DND-41 (cell line): ENCODE measurements at regions not wholly inside any gene's neighbourhood (a gene's known extent, or its start where the extent isn't known, plus 50 kb on each side); places are given as distances from the start of the nearest gene placed in this dataset.

Experiments
- ATAC-seq: fragments of 200-7000 bp; cut with Tn5 transposase; 3 replicates; pipeline ENCODE4 v1.9.1; 2021; ENCODE audit warnings: low read depth; ENCODE audit not compliant: insufficient read depth
- DNase-seq: peaks from one replicate; pipeline ENCODE4 v3.0.0-alpha.2; 2020
- H2AFZ ChIP-seq: 2 replicates; pipeline ENCODE4 v1.6.0; 2012; ENCODE audit warnings: low read depth, low read length
- H3K27ac ChIP-seq: 2 replicates; pipeline ENCODE4 v1.5.1; 2012; ENCODE audit warnings: low read length, inconsistent platforms
- H3K27me3 ChIP-seq: fragments of 200-600 bp; sonication (generic); 2 replicates; pipeline ENCODE4 v1.6.0; 2012; ENCODE audit warnings: low read length, mild to moderate bottlenecking, inconsistent platforms; ENCODE audit not compliant: insufficient read depth, poor library complexity
- H3K36me3 ChIP-seq: 2 replicates; pipeline ENCODE4 v1.5.1; 2012; ENCODE audit warnings: low read length, inconsistent platforms; ENCODE audit not compliant: insufficient read depth
- H3K4me1 ChIP-seq: 2 replicates; pipeline ENCODE4 v1.5.1; 2012; ENCODE audit warnings: mild to moderate bottlenecking, low read length; ENCODE audit not compliant: insufficient read depth
- H3K4me2 ChIP-seq: 2 replicates; pipeline ENCODE4 v1.6.0; 2012; ENCODE audit warnings: mild to moderate bottlenecking, moderate library complexity, low read length, inconsistent platforms; ENCODE audit not compliant: insufficient read depth
- H3K4me3 ChIP-seq, 2 experiments: fragments of 200-600 bp in 1 of 2; shearing (Covaris generic) in 1 of 2; 2 replicates each; pipeline ENCODE4 v1.5.1; 2012 to 2016; ENCODE audit warnings: inconsistent platforms in 2 of 2, low read length in 2 of 2, mild to moderate bottlenecking in 2 of 2, low read depth in 1 of 2, moderate library complexity in 1 of 2
- H3K79me2 ChIP-seq: 2 replicates; pipeline ENCODE4 v1.6.0; 2012; ENCODE audit warnings: low read length, inconsistent platforms; ENCODE audit not compliant: insufficient read depth
- H3K9ac ChIP-seq: 2 replicates; pipeline ENCODE4 v1.6.0; 2012; ENCODE audit warnings: low read depth, mild to moderate bottlenecking, inconsistent platforms, low read length, moderate library complexity
- H3K9me3 ChIP-seq: 2 replicates; pipeline ENCODE4 v1.5.1; 2012; ENCODE audit warnings: low read length, moderate library complexity, mild to moderate bottlenecking, inconsistent platforms; ENCODE audit not compliant: insufficient read depth, severe bottlenecking
- H4K20me1 ChIP-seq: 2 replicates; pipeline ENCODE4 v1.6.0; 2012; ENCODE audit warnings: low read length; ENCODE audit not compliant: insufficient read depth
- EZH2 ChIP-seq: IDR thresholded peaks from 3 replicates; pipeline ENCODE4 v1.6.1; 2012; ENCODE audit warnings: borderline replicate concordance, low read depth, mild to moderate bottlenecking, moderate library complexity, low read length, inconsistent platforms; ENCODE audit not compliant: severe bottlenecking
- TF ChIP-seq, protein P1 (sequence below): IDR thresholded peaks from 2 replicates; pipeline ENCODE4 v1.5.1; 2012; ENCODE audit warnings: borderline replicate concordance, low read length, moderate library complexity, mild to moderate bottlenecking; ENCODE audit not compliant: poor library complexity, severe bottlenecking; ENCODE audit errors: extremely low read depth

DNA sequence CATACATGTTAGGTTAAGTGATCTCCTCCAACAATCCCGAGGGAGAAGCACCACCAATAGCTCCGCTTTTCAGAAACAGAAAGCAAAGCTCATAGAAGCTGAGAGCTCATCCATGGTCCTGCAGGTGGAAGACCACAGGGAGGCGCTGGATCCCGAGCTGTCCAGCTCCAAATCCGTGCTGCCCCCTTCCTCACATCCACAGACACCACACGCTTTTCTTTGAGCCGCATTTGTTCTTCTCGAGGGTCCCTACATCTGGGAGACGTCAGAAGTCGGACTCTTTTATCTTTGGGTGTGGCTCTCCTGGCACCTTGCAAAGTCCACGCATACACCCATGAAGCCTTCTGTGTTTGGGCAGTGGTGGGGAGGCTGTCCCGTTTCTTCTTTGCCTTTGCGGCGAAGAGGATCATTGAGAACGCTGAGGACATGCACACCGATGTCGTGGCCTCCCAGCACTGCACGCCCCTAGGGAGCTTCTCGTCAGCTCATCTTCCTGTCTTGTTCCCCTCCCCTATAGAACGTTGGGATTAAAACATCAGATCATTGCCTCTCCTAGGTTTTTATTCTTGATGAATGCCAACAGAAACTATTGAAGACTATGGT is 184.8 kb downstream of the TEX29 start:
- Histone ChIP-seq H3K79me2 (no peaks in the 10 kb centered on the region), H3K4me3 (no peak overlapping the region), H3K4me2 (no peak overlapping the region), H3K36me3 (no peaks in the 10 kb centered on the region), H3K9me3 (peaks cover 10% of the 10 kb centered on the region), H3K9ac (no peak overlapping the region), H3K27me3 (peaks cover 3% of the 10 kb centered on the region), H2AFZ (no peak overlapping the region), H4K20me1 (no peaks in the 10 kb centered on the region), H3K27ac (no peak overlapping the region), H3K4me1 (no peaks in the 10 kb centered on the region)
- ATAC-seq (no peak), DNase-seq (no peak)
- no peak for TF ChIP-seq EZH2
- TF ChIP-seq, protein P1, sequence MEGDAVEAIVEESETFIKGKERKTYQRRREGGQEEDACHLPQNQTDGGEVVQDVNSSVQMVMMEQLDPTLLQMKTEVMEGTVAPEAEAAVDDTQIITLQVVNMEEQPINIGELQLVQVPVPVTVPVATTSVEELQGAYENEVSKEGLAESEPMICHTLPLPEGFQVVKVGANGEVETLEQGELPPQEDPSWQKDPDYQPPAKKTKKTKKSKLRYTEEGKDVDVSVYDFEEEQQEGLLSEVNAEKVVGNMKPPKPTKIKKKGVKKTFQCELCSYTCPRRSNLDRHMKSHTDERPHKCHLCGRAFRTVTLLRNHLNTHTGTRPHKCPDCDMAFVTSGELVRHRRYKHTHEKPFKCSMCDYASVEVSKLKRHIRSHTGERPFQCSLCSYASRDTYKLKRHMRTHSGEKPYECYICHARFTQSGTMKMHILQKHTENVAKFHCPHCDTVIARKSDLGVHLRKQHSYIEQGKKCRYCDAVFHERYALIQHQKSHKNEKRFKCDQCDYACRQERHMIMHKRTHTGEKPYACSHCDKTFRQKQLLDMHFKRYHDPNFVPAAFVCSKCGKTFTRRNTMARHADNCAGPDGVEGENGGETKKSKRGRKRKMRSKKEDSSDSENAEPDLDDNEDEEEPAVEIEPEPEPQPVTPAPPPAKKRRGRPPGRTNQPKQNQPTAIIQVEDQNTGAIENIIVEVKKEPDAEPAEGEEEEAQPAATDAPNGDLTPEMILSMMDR, result peak; percentile 30

DNA sequence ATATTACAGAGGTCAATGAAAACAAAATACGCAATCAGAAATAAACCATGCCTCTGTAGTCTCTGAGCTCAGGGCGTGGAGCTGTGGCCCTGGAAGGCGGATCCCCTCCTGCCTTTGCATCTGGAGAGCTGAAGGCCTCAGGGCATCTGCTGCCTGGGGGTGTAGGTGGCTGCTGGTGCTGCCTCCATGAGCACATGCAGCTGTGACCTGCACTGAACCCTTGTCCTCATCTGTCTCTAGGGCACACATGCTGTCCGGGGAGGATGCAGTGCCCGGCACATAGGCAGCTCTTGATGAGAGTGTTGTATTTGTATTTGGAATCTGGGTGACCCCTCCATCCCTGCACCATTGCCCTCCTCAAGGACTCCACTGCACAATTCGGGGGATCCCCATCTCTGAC is 185.7 kb downstream of the TEX29 start:
- Histone ChIP-seq H3K36me3 (no peaks in the 10 kb centered on the region), H4K20me1 (no peaks in the 10 kb centered on the region), H2AFZ (no peak overlapping the region), H3K27ac (no peak overlapping the region), H3K9ac (no peak overlapping the region), H3K9me3 (peaks cover 10% of the 10 kb centered on the region), H3K27me3 (peaks cover 3% of the 10 kb centered on the region), H3K4me2 (no peak overlapping the region), H3K4me3 (no peak overlapping the region), H3K79me2 (no peaks in the 10 kb centered on the region), H3K4me1 (no peaks in the 10 kb centered on the region)
- DNase-seq, result no peak
- no peak for TF ChIP-seq EZH2
- TF ChIP-seq, protein P1, result no peak
- no peak for ATAC-seq

DNA sequence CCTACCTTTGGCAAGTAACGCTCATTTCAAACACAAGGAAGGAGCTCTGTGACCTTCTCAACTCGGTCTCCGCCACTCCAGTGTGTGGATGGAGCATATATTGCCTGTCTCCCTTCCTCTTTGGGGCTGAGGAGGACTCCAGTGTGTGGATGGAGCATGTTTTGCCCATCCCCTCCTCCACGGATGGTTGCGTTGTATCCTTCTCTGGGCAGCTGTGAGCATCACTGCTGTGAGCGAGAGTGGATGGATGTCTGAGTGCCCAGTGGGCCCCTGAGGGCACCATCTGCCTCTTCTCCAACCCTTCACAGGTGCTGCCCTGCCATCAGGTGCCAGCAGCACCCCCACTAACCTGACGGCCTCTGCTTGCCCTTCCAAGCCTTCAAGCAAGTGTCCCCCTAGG is 186.2 kb downstream of the TEX29 start:
- Histone ChIP-seq H3K9me3 (peaks cover 10% of the 10 kb centered on the region), H3K4me2 (no peak overlapping the region), H4K20me1 (no peaks in the 10 kb centered on the region), H3K79me2 (no peaks in the 10 kb centered on the region), H3K27me3 (peaks cover 3% of the 10 kb centered on the region), H3K9ac (no peak overlapping the region), H3K36me3 (no peaks in the 10 kb centered on the region), H3K4me3 (no peak overlapping the region), H3K4me1 (no peaks in the 10 kb centered on the region), H3K27ac (no peak overlapping the region), H2AFZ (no peak overlapping the region)
- ATAC-seq (no peak), DNase-seq (no peak)
- TF ChIP-seq EZH2, result no peak
- TF ChIP-seq, protein P1, result no peak
